ENCODE measurements at regions not wholly inside any gene's neighbourhood (a gene's known extent, or its start where the extent isn't known, plus 50 kb on each side); places are given as distances from the start of the nearest gene placed in this dataset.
"Not testable (repeated sequence)": the region's sequence is repeated elsewhere in the genome, so short reads cannot be mapped to it uniquely, and the experiment has no call there.

DNA sequence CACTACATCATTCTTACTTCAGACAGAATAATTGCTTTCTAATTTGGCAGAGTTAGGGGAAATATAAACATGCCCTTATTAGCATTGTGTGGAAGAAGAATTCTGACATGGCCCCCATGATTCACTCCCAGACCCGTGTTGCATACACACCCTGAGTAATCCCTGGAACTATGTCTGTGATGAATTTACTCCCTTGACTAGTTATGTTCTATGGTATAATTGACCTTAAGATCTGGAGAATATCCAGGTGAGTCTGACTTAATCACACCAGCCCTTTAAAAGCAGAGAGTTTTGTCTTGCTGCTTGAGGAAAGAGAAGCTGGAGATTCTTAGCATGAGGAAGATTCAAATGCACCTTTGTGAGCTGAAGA, 262.9 kb downstream of the SOX4 start:
- DNase-seq, result no peak

DNA sequence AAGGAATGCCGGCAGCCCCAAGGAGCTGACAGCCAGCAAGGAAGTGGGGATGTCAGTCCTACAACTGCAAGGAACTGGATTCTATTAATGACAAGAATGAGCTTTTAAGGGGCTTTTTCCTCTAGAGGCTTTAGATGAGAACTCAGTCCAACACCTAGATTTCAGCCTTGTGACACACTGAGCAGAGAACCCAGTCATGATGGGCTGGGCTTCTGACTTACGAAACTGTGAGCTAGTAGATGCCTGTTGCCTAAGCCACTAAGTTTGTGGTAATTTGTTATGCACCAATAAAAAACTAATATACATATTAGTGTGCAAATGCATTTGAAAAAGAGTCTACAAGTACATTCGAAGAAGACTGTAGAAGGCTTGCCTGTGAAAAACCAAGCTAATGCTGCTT, 263.3 kb downstream of the SOX4 start:
- DNase-seq, result no peak

DNA sequence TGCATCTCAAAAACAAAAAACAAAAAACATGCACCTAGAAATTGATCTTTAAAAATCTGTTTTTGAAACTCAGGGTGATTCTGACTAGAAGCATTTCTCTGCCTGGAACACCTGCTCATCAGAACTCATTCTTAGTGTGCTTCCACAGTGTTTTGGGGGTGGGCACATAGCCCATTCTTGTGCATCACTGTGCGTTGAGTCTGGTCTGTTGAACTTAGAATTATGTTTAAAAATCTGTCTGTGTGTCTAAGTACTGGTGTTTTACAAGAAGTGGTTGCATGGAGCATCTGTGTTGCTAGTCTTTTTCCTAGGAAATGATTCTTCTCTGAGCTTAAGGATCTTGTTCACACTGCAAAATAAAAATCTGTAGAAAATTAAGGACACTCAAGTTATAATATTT, 264.5 kb downstream of the SOX4 start:
- no peak for DNase-seq

DNA sequence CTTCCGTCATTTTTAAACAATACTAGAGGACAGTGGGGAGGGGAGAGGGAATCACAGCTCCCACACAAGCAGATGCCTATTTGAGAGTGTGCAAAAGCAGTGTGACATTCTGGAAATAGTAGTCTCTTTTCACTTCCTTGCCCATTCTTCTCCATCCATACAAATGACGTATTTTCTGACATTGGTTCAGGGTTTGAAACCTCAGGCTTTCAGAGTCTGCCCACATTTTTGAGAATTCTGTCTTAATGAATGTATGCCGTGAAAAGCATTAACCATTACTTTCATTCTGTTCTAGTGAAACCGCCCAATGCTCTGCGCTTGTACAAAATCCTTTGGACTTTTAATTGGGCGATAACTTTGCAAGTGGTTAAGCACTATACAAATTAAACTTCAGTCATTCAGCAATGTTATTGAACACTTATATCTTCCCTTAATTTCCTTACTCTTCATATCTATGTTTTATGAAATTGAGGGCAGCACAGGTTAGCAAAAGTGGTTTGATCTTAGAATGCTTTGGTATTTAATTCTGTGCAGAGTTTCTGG, 265.7 kb downstream of the SOX4 start:
- DNase-seq, result no peak

DNA sequence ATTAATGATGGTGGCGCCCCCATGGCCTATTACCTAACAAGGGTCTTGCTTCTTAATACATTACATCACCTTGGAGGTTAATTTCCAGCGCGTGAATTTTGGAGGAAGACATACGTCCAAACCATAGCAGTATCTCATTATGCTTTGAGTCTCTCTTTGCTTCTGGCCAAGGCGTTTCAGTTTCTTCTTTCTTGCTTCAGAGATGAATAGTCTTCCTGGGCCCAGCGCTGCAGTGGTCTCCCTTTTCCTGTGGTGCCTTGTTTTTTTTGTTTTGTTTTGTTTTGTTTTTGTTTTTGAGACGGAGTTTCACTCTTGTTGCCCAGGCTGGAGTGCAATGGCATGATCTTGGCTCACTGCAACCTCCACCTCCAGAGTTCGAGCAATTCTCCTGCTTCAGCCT, 268.4 kb downstream of the SOX4 start:
- DNase-seq, result no peak

DNA sequence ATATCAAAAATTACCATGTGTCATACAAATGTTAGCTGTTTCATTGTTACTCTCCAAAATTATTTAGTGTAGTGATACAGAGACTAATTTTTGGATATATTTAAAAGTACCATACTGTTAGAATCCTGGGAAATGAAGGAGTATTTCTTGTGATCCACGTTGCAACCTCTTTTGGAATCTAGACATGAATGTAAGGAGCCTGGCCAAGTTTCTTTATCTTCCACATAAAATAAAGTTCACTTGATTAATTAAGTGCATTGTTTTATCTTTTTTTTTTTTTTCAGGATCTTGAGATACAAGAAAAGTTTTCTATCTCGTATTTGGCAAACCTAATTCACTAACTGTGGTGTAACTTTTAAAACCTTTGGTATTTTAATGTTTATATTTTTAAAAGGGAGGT, 270.7 kb downstream of the SOX4 start:
- DNase-seq, result no peak

DNA sequence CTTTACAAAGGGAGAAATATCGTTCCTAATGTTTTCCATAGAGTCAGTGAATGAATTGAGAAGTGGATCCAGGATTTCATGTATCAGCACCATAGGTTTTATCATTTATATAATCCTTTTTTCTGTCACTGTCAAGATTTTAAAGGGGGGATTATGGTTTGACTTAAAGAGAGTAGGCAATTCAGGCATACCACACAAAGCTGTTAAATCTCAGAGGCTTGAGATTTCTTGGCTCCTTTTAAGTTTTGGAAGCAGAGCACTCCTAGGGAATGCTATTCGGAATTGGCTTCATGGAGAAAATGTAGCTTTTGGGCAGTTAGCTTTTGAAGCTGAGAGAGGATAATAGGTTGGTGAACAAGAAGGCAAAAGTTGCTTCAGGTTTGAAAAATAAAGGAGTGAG, 274.7 kb downstream of the SOX4 start:
- DNase-seq, result no peak

DNA sequence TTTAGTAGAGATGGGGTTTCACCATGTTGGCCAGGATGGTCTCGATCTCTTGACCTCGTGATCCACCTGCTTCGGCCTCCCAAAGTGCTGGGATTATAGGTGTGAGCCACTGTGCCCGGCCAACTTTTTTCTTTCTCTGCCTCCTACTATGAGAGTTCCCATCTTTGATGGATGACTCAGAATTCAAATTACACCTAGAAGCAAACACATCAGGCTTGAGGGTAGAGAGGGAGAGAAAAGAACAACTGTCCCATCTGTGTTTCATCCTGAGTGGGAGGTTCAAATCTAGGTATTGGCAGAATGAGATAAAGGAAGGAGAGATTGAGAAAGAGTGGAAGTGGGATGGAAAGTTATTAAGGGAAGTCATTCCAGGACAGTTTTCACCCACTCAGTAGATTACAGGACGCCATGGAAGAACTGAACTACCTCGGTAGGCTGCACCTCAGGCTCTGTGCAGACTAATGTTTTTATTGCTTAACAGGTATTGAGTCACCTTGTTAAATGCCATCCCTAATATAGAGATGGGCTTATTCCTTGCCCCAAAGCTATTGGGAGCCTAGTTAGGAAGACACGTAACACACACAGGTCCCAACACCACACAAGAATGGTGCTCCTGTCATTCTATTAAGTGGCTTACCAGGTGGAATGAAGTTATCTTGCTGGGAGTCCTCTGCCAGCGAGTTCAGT, 275.7 kb downstream of the SOX4 start:
- DNase-seq, result no peak

DNA sequence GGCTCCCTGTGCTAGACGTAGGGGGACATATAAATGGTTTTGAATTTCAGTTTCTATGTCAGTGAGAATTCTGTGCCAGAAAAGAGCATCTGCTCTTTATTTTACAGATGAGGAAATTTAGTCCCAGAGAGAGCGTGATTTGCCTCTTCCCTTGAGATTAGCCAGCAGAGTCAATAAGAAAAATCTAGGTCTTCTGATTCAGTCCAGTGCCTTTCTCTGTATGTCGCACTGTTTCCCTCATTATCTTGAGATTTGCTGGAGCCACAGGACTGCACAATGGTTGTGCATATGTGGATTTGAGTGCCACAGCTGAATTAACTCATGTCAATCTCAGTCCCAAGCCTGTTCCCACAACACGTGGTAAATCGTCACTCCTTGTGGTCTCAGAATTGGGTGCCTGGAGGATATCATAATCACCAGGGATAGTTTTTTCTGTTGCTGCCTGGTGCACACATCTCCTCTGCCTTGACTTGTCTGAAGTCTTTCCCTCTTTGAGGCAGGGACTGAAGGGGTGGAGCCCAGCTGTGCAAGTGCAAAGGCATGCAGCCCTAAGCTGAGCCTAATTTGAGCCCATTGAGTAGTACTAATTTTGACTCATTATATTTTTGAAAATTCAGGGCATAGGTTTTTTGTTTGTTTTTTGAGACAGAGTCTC, 276.7 kb downstream of the SOX4 start:
- no peak for DNase-seq

DNA sequence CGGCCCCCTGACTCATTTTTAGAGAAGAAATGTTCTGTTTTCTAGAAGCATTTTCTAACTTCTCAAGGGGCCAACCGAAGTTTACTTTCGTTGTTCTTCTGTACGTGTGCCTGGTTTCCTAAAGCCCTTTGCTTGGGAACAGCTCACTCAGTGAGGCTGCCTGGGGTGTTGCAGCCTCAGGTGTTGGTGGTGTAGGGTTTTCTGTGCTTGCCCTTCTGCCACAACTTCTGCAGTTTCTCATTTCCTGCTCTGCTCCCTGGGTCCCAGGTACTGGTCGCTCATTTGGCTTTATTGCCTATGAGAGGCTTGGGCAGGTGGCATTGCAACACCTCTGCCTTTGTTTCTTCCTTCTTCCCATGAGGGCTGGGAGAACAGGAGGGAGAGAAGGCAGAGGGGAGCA, 278.3 kb downstream of the SOX4 start:
- DNase-seq, result no peak

DNA sequence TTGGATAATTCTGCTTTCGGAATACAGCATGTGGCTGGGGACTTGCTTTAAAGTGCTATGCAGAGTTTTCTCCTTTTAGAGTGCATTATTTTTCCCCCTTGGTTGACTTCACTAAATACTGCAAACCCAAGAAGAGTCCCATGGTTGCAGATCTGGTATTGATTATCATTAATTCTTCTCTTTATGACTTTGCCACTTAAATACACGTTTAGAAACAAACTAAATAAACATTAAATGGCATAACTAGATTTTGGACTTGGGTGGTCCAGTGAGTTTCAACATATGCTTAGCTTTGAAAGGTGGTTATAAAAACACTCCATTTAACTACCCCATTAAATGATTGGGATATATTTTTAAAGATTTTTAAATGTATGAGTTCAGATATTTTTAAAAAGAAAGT, 279.2 kb downstream of the SOX4 start:
- DNase-seq, result no peak

DNA sequence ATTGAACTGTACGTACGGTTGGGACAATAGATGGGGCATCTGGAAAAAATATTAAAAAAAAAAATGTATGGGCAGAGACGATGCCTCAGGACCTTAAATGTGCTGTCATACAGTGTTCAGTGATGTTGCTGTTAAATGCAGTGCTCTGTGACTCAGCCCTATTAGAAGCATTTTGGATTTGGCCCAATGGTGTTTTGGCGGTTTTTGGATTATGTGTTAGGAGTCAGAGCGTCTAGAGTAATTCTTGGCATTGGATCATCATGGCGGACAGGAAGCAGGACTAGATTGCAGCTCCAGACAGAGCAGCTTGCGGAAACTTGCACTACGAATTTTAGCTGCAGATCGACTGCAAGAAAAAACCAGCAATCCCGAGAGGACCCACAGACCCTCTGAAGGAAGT, 280.0 kb downstream of the SOX4 start:
- DNase-seq, result no peak

DNA sequence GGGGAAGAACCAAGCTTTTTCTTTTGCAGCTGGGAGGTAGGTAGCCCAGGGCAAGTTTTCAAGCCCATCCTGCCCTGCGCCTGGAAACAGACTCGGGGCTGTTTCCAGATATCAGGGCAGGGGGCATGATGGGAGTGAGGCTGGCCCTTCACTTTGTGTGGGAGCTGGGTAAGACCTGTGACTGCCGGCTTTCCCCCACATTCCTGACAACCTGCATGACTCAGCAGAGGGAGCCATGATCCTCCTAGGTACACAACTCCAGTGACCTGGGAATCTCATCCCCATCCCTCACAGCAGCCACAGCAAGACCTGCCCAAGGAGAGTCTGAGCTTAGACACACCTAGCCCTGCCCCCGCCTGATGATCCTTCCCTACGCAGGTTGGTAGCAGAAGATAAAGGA, 280.8 kb downstream of the SOX4 start:
- no peak for DNase-seq

DNA sequence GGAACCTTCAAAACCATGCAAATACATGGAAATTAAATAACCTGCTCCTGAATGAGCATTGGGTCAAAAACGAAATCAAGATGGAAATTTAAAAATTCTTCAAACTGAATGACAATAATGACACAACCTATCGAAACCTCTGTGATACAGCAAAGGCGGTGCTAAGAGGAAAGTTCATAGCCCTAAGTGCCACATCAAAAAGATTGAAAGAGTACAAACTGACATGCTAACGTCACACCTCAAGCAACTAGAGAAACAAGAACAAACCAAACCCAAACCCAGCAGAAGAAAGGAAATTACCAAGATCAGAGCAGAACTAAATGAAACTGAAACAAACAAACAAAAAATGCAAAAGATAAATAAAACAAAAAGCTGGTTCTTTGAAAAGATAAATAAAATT, 283.5 kb downstream of the SOX4 start:
- DNase-seq, result not testable (repeated sequence)

DNA sequence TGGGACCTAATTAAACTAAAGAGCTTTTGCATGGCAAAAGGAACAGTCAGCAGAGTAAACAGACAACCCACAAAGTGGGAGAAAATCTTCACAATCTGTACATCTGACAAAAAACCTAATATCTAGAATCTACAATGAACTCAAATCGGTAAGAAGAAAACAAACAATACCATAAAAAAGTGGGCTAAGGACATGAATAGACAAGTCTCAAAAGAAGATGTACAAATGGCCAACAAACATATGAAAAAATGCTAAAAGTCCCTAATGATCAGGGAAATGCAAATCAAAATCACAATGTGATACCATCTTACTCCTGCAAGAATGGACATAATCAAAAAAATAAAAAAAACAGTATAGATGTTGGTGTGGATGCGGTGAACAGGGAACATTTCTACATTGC, 286.7 kb downstream of the SOX4 start:
- not testable (repeated sequence) for DNase-seq

DNA sequence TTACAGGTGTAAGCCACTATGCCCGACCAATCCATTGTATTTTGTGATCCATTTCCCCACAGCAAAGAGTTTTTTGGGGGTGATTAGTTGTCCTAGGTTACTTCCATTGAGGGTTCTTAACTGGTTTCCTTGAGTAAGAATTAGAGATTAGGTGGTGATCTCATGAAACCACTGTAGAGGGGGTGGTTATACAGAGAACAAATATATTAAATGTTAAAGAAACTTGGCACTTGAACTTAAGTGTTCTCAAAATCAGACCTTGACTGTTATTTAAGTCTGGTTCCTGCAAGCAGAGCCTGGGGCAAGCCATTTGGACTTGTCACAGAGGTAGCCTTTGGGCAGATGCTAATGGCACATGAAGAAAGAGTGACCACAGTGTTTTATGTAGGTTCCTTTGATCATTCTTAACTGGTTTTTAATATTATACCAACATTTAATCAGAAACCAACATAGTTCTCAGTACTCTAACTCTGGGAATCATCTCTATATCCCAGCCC, 288.5 kb downstream of the SOX4 start:
- DNase-seq, result no peak

DNA sequence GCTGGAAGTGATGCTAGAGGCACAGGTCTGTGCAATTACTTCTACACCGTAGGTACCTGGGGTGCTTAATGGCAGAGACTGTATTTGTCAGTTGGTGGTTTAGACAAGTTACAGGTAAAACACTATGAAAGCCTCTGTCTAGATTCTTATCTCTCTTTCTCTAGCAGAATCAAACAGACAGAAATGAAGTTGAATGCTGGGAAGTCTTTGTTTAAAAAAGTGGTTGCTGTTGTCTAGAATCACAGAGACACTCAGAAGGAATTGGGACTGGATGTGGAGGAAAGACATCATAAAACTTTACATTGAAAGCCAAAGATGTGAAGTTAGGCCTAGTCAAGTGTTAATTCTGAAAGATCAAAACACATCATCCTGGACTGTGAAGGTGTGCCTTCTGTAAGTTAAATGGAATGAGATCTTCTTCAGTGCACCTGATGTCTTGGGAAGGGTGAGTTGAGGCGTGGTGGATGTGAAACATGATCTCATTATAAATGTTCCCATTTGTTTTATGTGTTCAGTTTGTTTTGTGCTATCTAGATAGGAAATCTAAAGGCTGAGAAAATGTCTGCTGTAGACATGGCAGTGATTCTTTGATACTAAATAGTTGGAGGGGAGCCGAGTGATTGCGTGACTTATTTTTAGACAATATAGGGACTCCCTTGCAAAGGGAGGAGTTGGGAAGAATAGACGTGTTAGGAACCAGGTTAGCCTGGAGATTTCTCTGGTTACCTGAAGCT, 290.2 kb downstream of the SOX4 start:
- no peak for DNase-seq

DNA sequence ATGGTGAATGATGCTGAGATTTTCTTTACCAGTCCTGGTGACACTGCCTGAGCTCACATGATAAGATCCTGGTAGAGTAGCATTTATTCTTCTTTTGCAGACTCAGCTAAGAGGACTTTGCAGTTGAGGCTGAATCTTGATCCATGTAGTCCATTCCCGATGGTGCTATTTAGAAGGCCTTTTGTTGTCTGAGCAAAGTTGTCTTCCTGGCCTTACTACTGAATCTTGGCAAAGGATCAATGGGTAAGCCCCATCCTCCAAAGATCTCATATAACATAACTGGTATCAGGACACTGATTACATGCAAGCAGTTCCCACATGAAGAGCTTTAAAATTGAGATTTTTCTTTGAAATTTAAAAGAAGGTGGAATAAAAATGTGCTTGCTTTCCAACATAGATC, 291.6 kb downstream of the SOX4 start:
- DNase-seq, result no peak

DNA sequence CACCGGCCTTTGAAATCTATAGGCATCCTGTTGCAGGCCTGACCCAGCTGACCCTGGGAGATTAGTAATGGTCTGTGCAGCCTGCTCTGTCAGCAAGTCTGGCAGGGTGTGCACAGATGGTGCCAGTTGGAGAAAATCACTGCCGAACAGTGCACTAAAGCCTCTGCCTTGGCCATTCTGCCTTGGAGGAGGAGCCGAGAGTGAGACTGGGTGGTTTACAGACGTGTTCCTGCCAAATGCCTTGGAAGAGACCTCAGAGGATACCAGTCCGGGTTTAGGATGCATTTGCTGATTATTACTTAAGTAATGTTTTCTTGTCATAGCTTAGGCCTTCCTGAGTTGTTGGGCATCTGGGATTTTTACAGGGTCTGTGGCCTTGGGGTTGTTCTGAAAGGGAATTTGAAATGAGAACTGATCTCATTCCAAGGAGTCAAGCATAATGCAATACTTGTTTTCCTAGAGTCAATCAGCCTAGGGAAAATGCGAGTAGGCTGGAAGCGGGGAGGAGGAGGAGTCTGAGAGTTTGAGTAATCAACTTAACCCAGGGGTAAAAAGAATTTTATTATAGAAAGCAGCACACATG, 292.1 kb downstream of the SOX4 start:
- DNase-seq, result no peak

DNA sequence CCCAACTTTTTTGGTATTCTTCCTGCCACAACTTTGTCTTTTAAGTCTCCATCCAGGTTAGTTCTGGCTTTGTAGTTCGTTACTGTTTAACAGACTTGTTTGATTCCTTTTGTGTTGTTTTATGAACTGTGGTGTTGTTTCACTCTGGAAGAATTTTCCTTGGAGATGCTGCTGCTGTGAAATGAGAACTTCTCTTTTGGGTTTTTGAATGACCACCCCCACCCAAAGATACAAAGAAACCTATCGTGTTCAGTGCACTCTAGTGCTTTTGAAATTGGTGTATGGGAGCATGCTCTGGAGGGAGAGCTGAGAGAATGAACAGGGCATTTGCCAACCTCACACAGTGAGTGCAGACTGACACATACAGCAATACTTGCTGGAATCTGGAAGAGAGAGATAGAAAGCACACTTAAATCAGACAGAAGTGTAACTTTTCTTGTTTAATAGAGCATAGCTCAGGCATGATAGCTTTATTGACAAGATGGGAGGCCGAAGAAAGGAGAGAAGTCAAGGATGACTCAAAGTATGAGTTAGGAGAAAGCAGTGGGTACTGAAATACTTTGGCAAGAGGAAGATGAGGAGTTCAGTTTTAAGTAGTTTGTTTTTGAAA, 293.1 kb downstream of the SOX4 start:
- no peak for DNase-seq

DNA sequence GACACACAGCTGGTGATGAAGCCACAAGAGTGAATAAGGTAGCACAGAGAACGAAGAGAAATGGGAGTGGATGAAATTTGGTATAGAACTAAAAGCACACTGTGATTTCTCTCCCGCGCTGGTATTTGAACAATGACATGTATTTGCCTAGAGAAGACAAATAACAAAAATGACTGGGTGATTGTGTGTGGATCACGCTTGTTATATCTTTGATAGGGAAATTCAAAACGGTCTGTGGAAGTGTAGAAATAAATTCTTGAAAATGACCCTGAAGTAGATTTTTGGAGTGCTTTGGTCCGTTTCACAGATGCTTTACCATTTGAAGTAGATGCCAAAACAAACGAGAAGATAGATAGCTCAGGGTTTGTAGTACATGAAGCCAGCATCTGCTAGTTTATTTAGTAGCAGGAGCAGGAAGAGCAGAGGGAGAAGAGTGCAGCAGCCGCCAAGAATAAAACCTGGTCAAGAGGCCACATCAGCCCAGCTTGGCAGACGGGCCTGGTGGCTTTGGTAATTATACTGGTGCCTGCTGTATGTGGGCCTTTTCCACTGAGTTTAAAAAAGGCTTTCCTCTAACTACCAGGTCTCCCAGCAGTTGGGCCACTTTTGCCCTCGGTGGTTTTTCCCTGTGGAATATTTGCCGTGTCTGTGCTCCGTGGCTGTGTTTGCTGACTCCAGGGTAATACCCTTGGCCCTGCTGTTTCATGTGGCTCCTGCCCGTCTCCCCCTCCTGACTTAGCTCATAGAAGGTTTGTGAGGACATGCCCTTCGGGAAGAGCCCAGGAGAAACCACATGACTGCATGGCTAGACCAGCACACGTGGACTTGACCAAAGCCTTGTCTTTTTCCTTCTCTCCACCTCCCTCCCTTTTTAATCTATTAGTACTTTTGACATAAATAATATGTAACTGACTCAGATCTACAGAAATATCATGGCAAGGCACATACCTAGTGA, 294.0 kb downstream of the SOX4 start:
- peak; percentile 24 for DNase-seq

DNA sequence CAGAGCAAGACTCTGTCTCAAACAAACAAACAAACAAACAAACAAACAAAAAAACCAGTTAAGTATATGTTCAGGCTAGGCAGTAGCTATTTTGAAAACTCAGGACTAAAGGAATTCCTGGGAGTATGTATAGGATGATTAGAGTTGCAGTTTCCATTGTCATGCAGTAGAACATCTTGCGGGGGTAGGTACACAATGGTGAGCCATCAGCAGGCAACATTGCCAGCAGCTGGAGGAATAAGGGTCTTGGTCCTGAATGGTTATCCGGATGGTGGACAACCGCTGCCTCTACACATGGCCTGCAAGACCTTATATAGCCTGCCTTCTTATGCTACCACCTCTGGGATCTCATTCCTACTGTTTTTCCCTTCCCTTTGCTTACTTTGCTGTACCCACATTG, 297.5 kb downstream of the SOX4 start:
- DNase-seq, result no peak
